PC-3 (cell line): ENCODE measurements at regions not wholly inside any gene's neighbourhood (a gene's known extent, or its start where the extent isn't known, plus 50 kb on each side); places are given as distances from the start of the nearest gene placed in this dataset.

ENCODE experiments used
- ATAC-seq: fragments of 200-7000 bp; cut with Tn5 transposase; 2 replicates; pipeline ENCODE4 v1.9.1; 2020; ENCODE audit warnings: mild to moderate bottlenecking, moderate library complexity
- BruUV-seq: library from RNA; stranded (reverse); fragments of 400-500 nt; replicated peaks from 2 replicates; lab custom pipeline; 2021; lab: Mats Ljungman, UMichigan
- CTCF ChIA-PET: fragments of 300-600 bp; sonication (Branson Sonifier 250); formaldehyde crosslinking; loops from one replicate; lab custom pipeline; 2022; ENCODE audit warnings: antibody characterized with exemption; lab: Charles Lee
- POLR2A ChIA-PET: fragments of 300-600 bp; sonication (Branson Sonifier 250); formaldehyde crosslinking; loops from one replicate; lab custom pipeline; 2022; ENCODE audit warnings: antibody characterized with exemption; ENCODE audit not compliant: unreplicated experiment; lab: Charles Lee
- DNase-seq: peaks from one replicate; pipeline ENCODE4 v3.0.0-alpha.2; 2015
- H2AFZ ChIP-seq: fragments of 300-600 bp; sonication (generic); 2 replicates; pipeline ENCODE4 v1.6.0; 2016; ENCODE audit warnings: antibody characterized with exemption, low read length
- H3F3A ChIP-seq: fragments of 300-600 bp; sonication (generic); one replicate; pipeline ENCODE4 v1.6.0; 2017; ENCODE audit warnings: antibody characterized with exemption, low read length, control low read depth, mild to moderate bottlenecking; ENCODE audit not compliant: unreplicated experiment
- H3K27ac ChIP-seq: fragments of 300-600 bp; sonication (generic); 2 replicates; pipeline ENCODE4 v1.5.1; 2016; ENCODE audit warnings: mild to moderate bottlenecking, low read length
- H3K27me3 ChIP-seq: fragments of 300-600 bp; sonication (generic); 2 replicates; pipeline ENCODE4 v1.6.1; 2016; ENCODE audit warnings: low read length, mixed read lengths
- H3K36me3 ChIP-seq: fragments of 300-600 bp; sonication (generic); 2 replicates; pipeline ENCODE4 v1.6.1; 2016; ENCODE audit warnings: low read depth, mixed run types, low read length, mixed read lengths
- H3K4me1 ChIP-seq: fragments of 300-600 bp; sonication (generic); 2 replicates; pipeline ENCODE4 v1.5.1; 2016; ENCODE audit warnings: low read length; ENCODE audit not compliant: insufficient read depth
- H3K4me2 ChIP-seq: fragments of 300-600 bp; sonication (generic); 2 replicates; pipeline ENCODE4 v1.6.0; 2016; ENCODE audit warnings: low read length
- H3K4me3 ChIP-seq: fragments of 300-600 bp; sonication (generic); 2 replicates; pipeline ENCODE4 v1.5.1; 2016; ENCODE audit warnings: mild to moderate bottlenecking, low read length, mixed read lengths
- H3K79me2 ChIP-seq: fragments of 300-600 bp; sonication (generic); 2 replicates; pipeline ENCODE4 v1.6.1; 2017; ENCODE audit warnings: low read length, mixed read lengths
- H3K9ac ChIP-seq: fragments of 300-600 bp; sonication (generic); 2 replicates; pipeline ENCODE4 v1.6.0; 2016; ENCODE audit warnings: mild to moderate bottlenecking, low read length
- H3K9me2 ChIP-seq: fragments of 300-600 bp; sonication (generic); replicated peaks from 2 replicates; pipeline ENCODE4 v1.6.1; 2016; ENCODE audit warnings: mixed run types, low read length, mixed read lengths
- H3K9me3 ChIP-seq: fragments of 300-600 bp; sonication (generic); 2 replicates; pipeline ENCODE4 v1.6.1; 2016; ENCODE audit warnings: low read length, mixed read lengths
- H4K20me1 ChIP-seq: fragments of 300-600 bp; sonication (generic); 2 replicates; pipeline ENCODE4 v1.6.1; 2016; ENCODE audit warnings: low read length, mixed read lengths
- EZH2 ChIP-seq: fragments of 300-600 bp; sonication (generic); IDR thresholded peaks from one replicate; pipeline ENCODE4 v1.6.1; 2017; ENCODE audit warnings: antibody characterized with exemption, mild to moderate bottlenecking, low read length; ENCODE audit not compliant: unreplicated experiment
- EZH2phosphoT487 ChIP-seq: fragments of 300-600 bp; sonication (generic); IDR thresholded peaks from 2 replicates; pipeline ENCODE4 v1.6.1; 2018; ENCODE audit warnings: mild to moderate bottlenecking, antibody characterized with exemption, low read length, borderline replicate concordance
- intact Hi-C: fragments of 100-400 bp; cut with micrococcal nuclease; formaldehyde crosslinking; loops from 2 replicates; pipeline ENCODE4 v1.9.0; 2023
- TF ChIP-seq, protein P1 (sequence below): fragments of 300-600 bp; sonication (generic); conservative IDR thresholded peaks from 2 replicates; pipeline ENCODE4 v1.5.1; 2017; ENCODE audit warnings: antibody characterized with exemption, low read depth, mild to moderate bottlenecking, low read length

DNA sequence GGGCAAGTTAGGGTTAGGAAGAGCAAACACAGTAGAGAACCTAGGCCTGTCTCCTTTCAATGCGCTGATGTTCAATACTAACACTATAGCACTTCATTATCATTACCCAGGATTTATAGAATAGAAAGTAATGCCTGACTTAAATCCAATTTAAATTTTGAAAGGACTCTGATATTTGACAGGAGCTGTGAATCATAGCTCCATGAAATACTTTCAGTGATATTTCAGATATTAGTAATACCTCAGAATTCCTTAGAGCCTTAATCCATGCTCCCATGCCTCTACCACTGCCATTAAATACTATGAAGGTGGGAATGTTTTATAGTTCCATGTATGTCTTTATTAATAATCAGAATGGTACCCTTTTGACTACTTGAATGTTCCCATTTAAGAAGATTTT lies 530.2 kb downstream of the BCKDHB start:
- ChIA-PET CTCF (interaction anchor here (0.7 kb wide), 1 partner anchor 459 kb away, joined by 3 read pairs; no protein-coding TSS in a partner anchor), POLR2A (no interaction called here)
- Histone ChIP-seq H2AFZ (no peak overlapping the region), H3K9me3 (no peaks in the 10 kb centered on the region), H3K36me3 (no peaks in the 10 kb centered on the region), H3K9ac (no peak overlapping the region), H3K4me1 (peaks cover 18% of the 10 kb centered on the region), H3K9me2 (no peaks in the 10 kb centered on the region), H3F3A (no peaks in the 10 kb centered on the region), H3K4me3 (no peak overlapping the region), H3K79me2 (no peaks in the 10 kb centered on the region), H3K4me2 (no peak overlapping the region), H3K27ac (no peak overlapping the region), H4K20me1 (no peaks in the 10 kb centered on the region), H3K27me3 (no peaks in the 10 kb centered on the region)
- TF ChIP-seq, protein P1, sequence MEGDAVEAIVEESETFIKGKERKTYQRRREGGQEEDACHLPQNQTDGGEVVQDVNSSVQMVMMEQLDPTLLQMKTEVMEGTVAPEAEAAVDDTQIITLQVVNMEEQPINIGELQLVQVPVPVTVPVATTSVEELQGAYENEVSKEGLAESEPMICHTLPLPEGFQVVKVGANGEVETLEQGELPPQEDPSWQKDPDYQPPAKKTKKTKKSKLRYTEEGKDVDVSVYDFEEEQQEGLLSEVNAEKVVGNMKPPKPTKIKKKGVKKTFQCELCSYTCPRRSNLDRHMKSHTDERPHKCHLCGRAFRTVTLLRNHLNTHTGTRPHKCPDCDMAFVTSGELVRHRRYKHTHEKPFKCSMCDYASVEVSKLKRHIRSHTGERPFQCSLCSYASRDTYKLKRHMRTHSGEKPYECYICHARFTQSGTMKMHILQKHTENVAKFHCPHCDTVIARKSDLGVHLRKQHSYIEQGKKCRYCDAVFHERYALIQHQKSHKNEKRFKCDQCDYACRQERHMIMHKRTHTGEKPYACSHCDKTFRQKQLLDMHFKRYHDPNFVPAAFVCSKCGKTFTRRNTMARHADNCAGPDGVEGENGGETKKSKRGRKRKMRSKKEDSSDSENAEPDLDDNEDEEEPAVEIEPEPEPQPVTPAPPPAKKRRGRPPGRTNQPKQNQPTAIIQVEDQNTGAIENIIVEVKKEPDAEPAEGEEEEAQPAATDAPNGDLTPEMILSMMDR, result no peak
- TF ChIP-seq EZH2phosphoT487 (no peak), EZH2 (no peak)
- no TSS peak for BruUV-seq
- no peak for ATAC-seq
- DNase-seq, result peak; percentile 8
- intact Hi-C loops, result no loop called here

DNA sequence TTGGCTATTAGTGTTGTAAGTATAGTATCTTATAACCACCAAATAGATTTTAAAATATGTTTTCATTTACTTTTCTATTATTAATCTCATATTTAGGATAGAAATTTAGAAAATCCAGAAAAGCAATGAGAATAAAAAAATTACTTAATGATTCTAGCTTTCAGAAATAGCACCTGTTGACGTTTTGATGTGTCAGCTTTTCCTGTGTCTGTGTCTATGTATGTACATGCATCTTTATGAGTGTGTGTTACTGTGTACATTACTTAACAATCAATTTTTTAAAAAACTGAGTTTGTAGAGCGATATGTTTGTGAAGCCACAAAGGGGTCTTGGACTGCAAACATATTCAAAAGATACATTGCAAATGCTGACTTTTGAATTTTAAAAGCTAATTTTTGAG lies 526.9 kb downstream of the BCKDHB start:
- Histone ChIP-seq H3K27ac (no peak overlapping the region), H3K79me2 (no peaks in the 10 kb centered on the region), H3K4me3 (no peak overlapping the region), H2AFZ (no peak overlapping the region), H3K9me2 (no peaks in the 10 kb centered on the region), H3F3A (no peaks in the 10 kb centered on the region), H3K9ac (no peak overlapping the region), H3K4me2 (no peak overlapping the region), H3K27me3 (no peaks in the 10 kb centered on the region), H3K4me1 (peaks cover 5% of the 10 kb centered on the region; the same call in 1 of the 2 replicates), H4K20me1 (no peaks in the 10 kb centered on the region), H3K36me3 (no peaks in the 10 kb centered on the region), H3K9me3 (no peaks in the 10 kb centered on the region)
- ChIA-PET POLR2A (no interaction called here), CTCF (no interaction called here)
- intact Hi-C loops, result no loop called here
- DNase-seq, result no peak
- no peak for ATAC-seq
- BruUV-seq, result no TSS peak
- no peak for TF ChIP-seq EZH2
- TF ChIP-seq EZH2phosphoT487, result no peak
- TF ChIP-seq, protein P1, result no peak

DNA sequence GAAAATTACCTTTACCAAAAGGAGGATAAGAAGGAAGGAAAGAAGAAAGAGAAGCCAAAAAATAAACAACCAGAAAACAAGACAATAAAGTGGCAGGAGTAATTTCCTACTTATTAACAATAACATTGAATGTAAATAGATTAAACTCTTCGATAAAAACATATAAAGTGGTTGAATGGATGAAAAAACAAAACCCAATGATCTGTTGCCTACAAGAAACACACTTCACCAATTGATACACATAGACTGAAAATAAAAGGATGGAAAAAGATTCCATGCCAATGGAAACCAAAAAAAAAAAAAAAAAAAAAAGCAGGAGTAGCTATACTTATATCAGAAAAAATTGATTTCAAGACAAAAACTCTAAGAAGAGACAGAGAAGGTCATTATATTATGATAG lies 518.9 kb downstream of the BCKDHB start:
- DNase-seq (no peak), ATAC-seq (no peak)
- no peaks in the 10 kb centered on the region for H3K79me2 ChIP-seq
- intact Hi-C loops, result no loop called here
- CTCF ChIA-PET, result no interaction called here
- H2AFZ ChIP-seq, result no peak overlapping the region
- H3K36me3 ChIP-seq, result no peaks in the 10 kb centered on the region
- H3K27me3 ChIP-seq, result no peaks in the 10 kb centered on the region
- no peak overlapping the region for H3K27ac ChIP-seq
- no TSS peak for BruUV-seq
- H3K4me1 ChIP-seq, result peaks cover 5% of the 10 kb centered on the region; the same call in 1 of the 2 replicates
- H3K4me2 ChIP-seq, result no peak overlapping the region
- H3K4me3 ChIP-seq, result no peak overlapping the region
- no peak overlapping the region for H3K9ac ChIP-seq
- POLR2A ChIA-PET, result no interaction called here
- no peaks in the 10 kb centered on the region for H3F3A ChIP-seq
- H3K9me3 ChIP-seq, result no peaks in the 10 kb centered on the region
- H3K9me2 ChIP-seq, result no peaks in the 10 kb centered on the region
- no peaks in the 10 kb centered on the region for H4K20me1 ChIP-seq
- TF ChIP-seq EZH2 (no peak), EZH2phosphoT487 (no peak)
- TF ChIP-seq, protein P1, result no peak
